ENCODE measurements at regions not wholly inside any gene's neighbourhood (a gene's known extent, or its start where the extent isn't known, plus 50 kb on each side); places are given as distances from the start of the nearest gene placed in this dataset.

DNA sequence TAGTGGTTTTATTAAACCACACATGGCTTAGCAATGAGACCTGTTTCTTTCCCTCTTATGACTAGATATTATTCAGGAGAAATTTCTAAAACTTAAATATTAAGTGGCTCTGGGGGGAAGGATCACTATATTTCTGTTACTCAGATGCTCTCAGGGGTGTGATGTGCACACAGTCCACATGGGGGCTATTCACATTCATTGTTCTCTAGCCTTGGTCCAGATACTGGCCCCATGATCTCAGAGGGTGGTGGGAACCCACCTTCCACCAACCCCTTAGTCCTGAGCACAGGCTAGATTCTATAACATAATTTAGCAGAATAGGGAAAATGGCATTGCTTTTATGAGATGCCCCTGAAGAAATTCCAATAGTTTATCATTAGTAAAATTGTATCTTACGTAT is 149.0 kb upstream of the ST8SIA2 start:
- DNase-seq (ENCODE audit: low read depth) = no peak
- TF ChIP-seq, protein P1, sequence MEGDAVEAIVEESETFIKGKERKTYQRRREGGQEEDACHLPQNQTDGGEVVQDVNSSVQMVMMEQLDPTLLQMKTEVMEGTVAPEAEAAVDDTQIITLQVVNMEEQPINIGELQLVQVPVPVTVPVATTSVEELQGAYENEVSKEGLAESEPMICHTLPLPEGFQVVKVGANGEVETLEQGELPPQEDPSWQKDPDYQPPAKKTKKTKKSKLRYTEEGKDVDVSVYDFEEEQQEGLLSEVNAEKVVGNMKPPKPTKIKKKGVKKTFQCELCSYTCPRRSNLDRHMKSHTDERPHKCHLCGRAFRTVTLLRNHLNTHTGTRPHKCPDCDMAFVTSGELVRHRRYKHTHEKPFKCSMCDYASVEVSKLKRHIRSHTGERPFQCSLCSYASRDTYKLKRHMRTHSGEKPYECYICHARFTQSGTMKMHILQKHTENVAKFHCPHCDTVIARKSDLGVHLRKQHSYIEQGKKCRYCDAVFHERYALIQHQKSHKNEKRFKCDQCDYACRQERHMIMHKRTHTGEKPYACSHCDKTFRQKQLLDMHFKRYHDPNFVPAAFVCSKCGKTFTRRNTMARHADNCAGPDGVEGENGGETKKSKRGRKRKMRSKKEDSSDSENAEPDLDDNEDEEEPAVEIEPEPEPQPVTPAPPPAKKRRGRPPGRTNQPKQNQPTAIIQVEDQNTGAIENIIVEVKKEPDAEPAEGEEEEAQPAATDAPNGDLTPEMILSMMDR (conservative IDR thresholded peaks at IDR 0.05; ENCODE audit: control insufficient read depth, insufficient read depth, low read depth, low read length) = no peak

DNA sequence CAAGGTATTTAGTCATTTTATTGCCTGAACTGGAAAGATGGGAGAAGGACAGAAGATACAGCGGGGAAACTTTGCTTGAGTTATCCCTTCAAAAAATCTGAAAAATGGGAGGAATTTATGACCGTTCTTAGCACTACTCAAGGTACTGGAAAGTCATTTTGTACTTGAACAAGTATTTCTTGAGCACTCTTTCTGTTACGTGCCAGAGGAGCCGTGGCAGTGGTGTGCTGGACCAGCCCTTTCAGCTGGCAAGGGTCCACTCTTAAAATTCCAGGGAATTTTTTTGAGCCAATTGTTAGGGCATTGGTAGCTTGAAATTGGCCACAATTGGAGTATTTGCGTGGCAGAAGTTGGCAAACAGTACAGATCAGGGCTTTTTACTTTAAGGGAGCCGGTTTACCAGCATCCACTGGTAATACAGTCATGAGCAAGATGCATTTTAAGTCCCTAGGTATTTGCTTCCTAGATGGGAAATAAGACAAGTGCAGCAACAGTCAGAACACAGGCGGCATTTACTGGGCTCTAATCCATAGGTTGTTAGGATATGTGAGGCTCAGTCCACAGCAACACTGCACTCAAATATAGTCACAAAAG is 145.9 kb upstream of the ST8SIA2 start:
- TF ChIP-seq, protein P1 (conservative IDR thresholded peaks at IDR 0.05; ENCODE audit: control insufficient read depth, insufficient read depth, low read depth, low read length) = no peak
- H3K4me3 ChIP-seq (ENCODE audit: control insufficient read depth, low read depth, low read length) = no peak overlapping the region
- DNase-seq (ENCODE audit: low read depth) = no peak

More for the DNA sequence above, 149.0 kb upstream of the ST8SIA2 start:
- no peak overlapping the region for H3K4me3 ChIP-seq (ENCODE audit: control insufficient read depth, low read depth, low read length)

DNA sequence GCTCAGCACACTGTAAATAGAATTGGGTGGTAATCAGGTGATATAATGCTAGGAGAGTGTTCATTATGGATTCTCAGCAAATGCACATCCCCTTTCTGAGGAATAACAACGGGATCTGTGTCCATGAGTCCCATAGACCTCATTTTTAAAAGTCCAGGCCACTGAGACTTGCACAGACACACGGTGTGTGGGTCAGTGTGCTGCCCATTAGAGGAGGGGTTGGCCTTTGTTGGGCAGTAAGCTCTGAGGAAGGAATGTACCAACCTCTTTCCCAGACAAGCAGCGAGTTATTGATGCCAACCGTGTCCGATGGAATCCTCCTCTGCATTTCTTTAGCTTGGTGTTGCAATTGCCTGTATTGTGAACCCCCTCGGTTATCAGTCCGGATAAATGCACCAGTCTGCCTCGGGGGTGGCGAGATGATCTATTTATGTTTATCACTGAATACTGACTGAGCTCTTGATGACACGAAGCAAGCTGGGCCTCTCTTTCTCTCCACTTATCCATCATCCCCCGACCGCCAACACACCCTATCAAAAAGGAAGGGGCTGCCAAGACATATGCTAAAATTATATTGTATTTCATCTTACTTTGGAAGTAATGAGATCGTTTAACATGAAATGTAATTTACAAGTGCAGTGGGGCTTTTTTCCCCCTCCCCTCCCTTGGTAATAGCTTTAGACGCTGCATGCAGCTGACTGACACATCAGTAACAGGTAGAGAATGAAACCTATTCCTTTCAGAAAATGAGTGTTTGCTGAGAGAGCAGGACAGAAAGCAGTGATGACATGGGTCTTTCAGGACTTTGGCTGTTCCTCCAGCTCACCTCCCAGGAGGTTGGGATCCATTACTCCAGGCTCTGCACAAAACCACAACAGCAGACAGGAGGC is 126.6 kb upstream of the ST8SIA2 start:
- H3K4me3 ChIP-seq (ENCODE audit: control insufficient read depth, low read depth, low read length) = no peak overlapping the region
- TF ChIP-seq, protein P1 (conservative IDR thresholded peaks at IDR 0.05; ENCODE audit: control insufficient read depth, insufficient read depth, low read depth, low read length) = no peak
- DNase-seq (ENCODE audit: low read depth) = no peak

DNA sequence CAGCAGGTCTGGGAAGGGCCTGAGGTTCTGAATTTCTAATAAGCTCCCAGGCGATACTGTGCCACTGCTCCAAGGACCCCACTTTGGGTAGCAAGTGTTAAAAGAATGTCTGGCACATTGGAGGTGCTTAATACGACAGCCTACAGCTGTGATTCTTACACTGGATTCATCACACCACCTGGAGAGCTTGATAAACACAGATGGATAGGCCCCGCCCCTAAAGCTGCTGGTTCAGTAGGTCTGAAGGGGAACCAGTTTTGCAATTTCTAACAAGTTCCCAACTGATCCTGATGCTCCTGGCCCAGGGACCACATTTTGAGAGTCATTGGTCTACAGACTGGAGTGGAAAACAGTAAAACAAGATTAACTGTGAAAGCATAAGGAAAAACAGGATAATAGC is 124.8 kb upstream of the ST8SIA2 start:
- TF ChIP-seq, protein P1 (conservative IDR thresholded peaks at IDR 0.05; ENCODE audit: control insufficient read depth, insufficient read depth, low read depth, low read length) = no peak
- H3K4me3 ChIP-seq (ENCODE audit: control insufficient read depth, low read depth, low read length) = no peak overlapping the region
- no peak for DNase-seq (ENCODE audit: low read depth)

DNA sequence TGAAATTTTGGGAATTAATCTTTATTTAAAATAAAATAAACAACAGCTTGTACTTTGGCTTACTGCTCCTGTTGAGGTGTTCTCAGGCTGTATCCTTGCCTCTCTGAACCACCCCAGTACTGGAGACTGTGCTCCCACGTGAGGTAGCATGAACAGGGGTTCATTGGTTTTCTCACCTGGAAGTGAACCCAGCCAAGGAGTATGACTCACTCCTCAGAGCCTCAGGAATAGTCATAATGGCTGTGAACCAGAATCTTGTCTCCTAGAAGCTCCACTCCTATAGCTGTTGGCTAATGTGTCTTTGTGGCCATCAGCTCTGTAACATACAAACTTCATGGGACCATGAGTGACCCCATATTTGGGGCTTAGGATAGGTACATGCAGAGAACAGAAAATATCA is 122.5 kb upstream of the ST8SIA2 start:
- no peak for DNase-seq (ENCODE audit: low read depth)
- no peak overlapping the region for H3K4me3 ChIP-seq (ENCODE audit: control insufficient read depth, low read depth, low read length)
- TF ChIP-seq, protein P1 (conservative IDR thresholded peaks at IDR 0.05; ENCODE audit: control insufficient read depth, insufficient read depth, low read depth, low read length) = no peak

DNA sequence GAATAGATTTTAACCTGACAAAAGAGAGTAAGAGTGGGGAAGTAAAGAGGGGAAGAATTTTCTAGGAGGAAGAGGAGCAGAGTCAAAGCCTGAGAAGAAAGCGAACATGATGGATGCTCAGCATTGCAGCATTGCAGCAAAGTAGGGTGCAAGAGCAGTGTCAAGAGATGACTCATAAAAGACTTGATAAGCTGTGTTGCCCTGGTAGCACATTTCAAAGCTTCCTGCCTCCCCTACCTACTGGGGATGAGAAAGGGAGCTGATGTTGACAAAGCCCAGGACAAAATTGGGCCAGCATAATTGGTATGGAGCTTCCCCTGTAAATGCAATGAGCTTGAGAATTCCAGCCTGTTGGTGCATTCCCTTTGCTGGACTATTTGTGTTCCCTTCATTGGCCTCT is 121.6 kb upstream of the ST8SIA2 start:
- H3K4me3 ChIP-seq (ENCODE audit: control insufficient read depth, low read depth, low read length) = no peak overlapping the region
- TF ChIP-seq, protein P1 (conservative IDR thresholded peaks at IDR 0.05; ENCODE audit: control insufficient read depth, insufficient read depth, low read depth, low read length) = no peak
- DNase-seq (ENCODE audit: low read depth) = no peak
